HCT116 (cell line): ENCODE measurements at regions not wholly inside any gene's neighbourhood (a gene's known extent, or its start where the extent isn't known, plus 50 kb on each side); places are given as distances from the start of the nearest gene placed in this dataset.

Experiments used
- ATAC-seq: fragments of 200-7000 bp; cut with Tn5 transposase; 2 replicates; pipeline ENCODE4 v1.9.1; 2020; ENCODE audit warnings: mild to moderate bottlenecking, moderate library complexity
- BruUV-seq: library from RNA; stranded (reverse); fragments of 400-500 nt; replicated peaks from 2 replicates; lab custom pipeline; 2021; lab: Mats Ljungman, UMichigan
- CTCF ChIA-PET: fragments of 300-600 bp; sonication (Branson Sonifier 250); formaldehyde crosslinking; loops from one replicate; lab custom pipeline; 2021; ENCODE audit warnings: antibody characterized with exemption; lab: Charles Lee
- POLR2A ChIA-PET: fragments of 300-600, 350-600 bp; sonication (Branson Sonifier 250); formaldehyde crosslinking; loops from one replicate; lab custom pipeline; 2021; ENCODE audit warnings: antibody characterized with exemption; lab: Charles Lee
- RAD21 ChIA-PET, 2 experiments: fragments of 300-600 bp; sonication (Branson Sonifier 250); formaldehyde crosslinking; loops; one replicate each; lab custom pipeline; 2023; ENCODE audit warnings: low total read pairs in 2 of 2; ENCODE audit not compliant: uncharacterized antibody in 2 of 2, unreplicated experiment in 2 of 2, low non-redundant PET in 1 of 2; lab: Charles Lee
- DNase-seq: peaks from one replicate; pipeline ENCODE4 v3.0.0-alpha.2; 2010; ENCODE audit warnings: low read depth, low spot score
- H2AFZ ChIP-seq: fragments of 200-600 bp; shearing (Covaris generic), sonication (generic); 2 replicates; pipeline ENCODE4 v1.6.1; 2017; ENCODE audit warnings: low read depth, mixed run types, mixed read lengths, antibody characterized with exemption, low read length; ENCODE audit not compliant: poor library complexity, severe bottlenecking
- H3K27ac ChIP-seq: 2 replicates; pipeline ENCODE4 v1.5.1; 2012; ENCODE audit warnings: low read depth, low read length
- H3K27me3 ChIP-seq: fragments of 200-600 bp; sonication (generic); 2 replicates; pipeline ENCODE4 v1.6.1; 2016; ENCODE audit warnings: mixed run types, low read length, mixed read lengths; ENCODE audit not compliant: insufficient read depth
- H3K36me3 ChIP-seq, 2 experiments: fragments of 200-500 bp in 1 of 2; fragments of 200-600 bp in 1 of 2; sonication (Bioruptor generic) in 1 of 2; sonication (generic) in 1 of 2; 2 replicates each; pipeline versions ENCODE4 v1.5.1 to v1.6.1; 2014 to 2016; ENCODE audit warnings: low read length in 2 of 2, inconsistent platforms in 1 of 2, mixed read lengths in 1 of 2, mixed run types in 1 of 2; ENCODE audit not compliant: insufficient read depth in 2 of 2, control insufficient read depth in 1 of 2
- H3K4me1 ChIP-seq, 2 experiments: fragments of 200-600 bp in 1 of 2; sonication (generic) in 1 of 2; 2 replicates each; pipeline versions ENCODE4 v1.5.1 to v1.6.1; 2012 to 2017; ENCODE audit warnings: low read length in 2 of 2, inconsistent platforms in 1 of 2, mild to moderate bottlenecking in 1 of 2, mixed read lengths in 1 of 2, mixed run types in 1 of 2, moderate library complexity in 1 of 2; ENCODE audit not compliant: insufficient read depth in 2 of 2, control insufficient read depth in 1 of 2
- H3K4me2 ChIP-seq: fragments of 200-600 bp; sonication (generic); 2 replicates; pipeline ENCODE4 v1.6.1; 2017; ENCODE audit warnings: mixed run types, low read length, mixed read lengths
- H3K4me3 ChIP-seq, 2 experiments: fragments of 200-600 bp in 1 of 2; sonication (generic) in 1 of 2; replicated peaks in 1 of 2; 2 replicates each; pipeline ENCODE4 v1.5.1; 2011 to 2016; ENCODE audit warnings: low read length in 2 of 2, control low read depth in 1 of 2, low read depth in 1 of 2, mild to moderate bottlenecking in 1 of 2, mixed read lengths in 1 of 2, mixed run types in 1 of 2
- H3K79me2 ChIP-seq: fragments of 200-600 bp; sonication (generic); 2 replicates; pipeline ENCODE4 v1.6.1; 2017; ENCODE audit warnings: mild to moderate bottlenecking, mixed run types, low read length, moderate library complexity, mixed read lengths; ENCODE audit not compliant: insufficient read depth
- H3K9ac ChIP-seq: fragments of 200-600 bp; sonication (generic); 2 replicates; pipeline ENCODE4 v1.6.1; 2016; ENCODE audit warnings: low read length, mixed read lengths
- H3K9me2 ChIP-seq: fragments of 200-600 bp; sonication (generic), shearing (Covaris generic); 2 replicates; pipeline ENCODE4 v1.6.1; 2017; ENCODE audit warnings: mixed run types, mild to moderate bottlenecking, moderate library complexity; ENCODE audit not compliant: insufficient read depth
- H3K9me3 ChIP-seq, 2 experiments: fragments of 200-500 bp in 1 of 2; fragments of 200-600 bp in 1 of 2; sonication (Bioruptor generic) in 1 of 2; sonication (generic) in 1 of 2; 2 replicates each; pipeline ENCODE4 v1.6.1; 2014 to 2017; ENCODE audit warnings: low read length in 2 of 2, mixed read lengths in 2 of 2, inconsistent platforms in 1 of 2, low read depth in 1 of 2, mild to moderate bottlenecking in 1 of 2, mixed run types in 1 of 2, moderate library complexity in 1 of 2; ENCODE audit not compliant: control insufficient read depth in 1 of 2, insufficient read depth in 1 of 2
- H4K20me1 ChIP-seq: fragments of 200-600 bp; sonication (generic), shearing (Covaris generic); 2 replicates; pipeline ENCODE4 v1.6.1; 2017; ENCODE audit warnings: mixed run types, mild to moderate bottlenecking, moderate library complexity; ENCODE audit not compliant: insufficient read depth
- SRF ChIP-seq: IDR thresholded peaks from 2 replicates; pipeline ENCODE4 v1.6.1; 2012; ENCODE audit warnings: low read depth
- intact Hi-C: fragments of 100-400 bp; cut with micrococcal nuclease; formaldehyde crosslinking; loops from 2 replicates; pipeline ENCODE4 v1.10.0; 2022
- TF ChIP-seq, protein P1 (sequence below): IDR thresholded peaks from 2 replicates; pipeline ENCODE4 v1.6.1; 2012; ENCODE audit warnings: low read depth
- TF ChIP-seq, protein P2 (sequence below): IDR thresholded peaks from 2 replicates; pipeline ENCODE4 v1.6.1; 2011; ENCODE audit warnings: mild to moderate bottlenecking, low read length, moderate library complexity; ENCODE audit not compliant: insufficient replicate concordance; ENCODE audit errors: extremely low read depth

DNA sequence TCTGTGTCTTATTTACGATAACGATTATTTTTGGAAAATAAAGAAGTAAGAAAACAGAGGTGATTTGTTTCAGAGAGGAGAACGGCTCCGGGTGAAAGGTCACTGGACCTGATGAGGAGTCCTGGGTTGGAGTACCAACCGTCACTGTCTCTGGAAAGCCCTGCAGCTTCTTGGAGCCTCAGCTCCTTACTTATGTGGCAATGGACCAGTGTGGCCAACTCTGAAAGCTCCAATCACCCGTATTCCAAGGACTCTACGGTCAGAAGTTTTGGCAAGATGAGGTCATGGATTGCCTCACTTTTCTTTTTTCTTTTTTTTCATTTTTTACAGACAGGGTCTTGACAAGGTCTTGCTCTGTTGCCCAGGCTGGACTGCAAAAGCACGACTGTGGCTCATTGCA, 84.8 kb downstream of the KLF4 start:
- CTCF ChIA-PET, result no interaction called here
- H4K20me1 ChIP-seq, result no peaks in the 10 kb centered on the region
- TF ChIP-seq, protein P1, sequence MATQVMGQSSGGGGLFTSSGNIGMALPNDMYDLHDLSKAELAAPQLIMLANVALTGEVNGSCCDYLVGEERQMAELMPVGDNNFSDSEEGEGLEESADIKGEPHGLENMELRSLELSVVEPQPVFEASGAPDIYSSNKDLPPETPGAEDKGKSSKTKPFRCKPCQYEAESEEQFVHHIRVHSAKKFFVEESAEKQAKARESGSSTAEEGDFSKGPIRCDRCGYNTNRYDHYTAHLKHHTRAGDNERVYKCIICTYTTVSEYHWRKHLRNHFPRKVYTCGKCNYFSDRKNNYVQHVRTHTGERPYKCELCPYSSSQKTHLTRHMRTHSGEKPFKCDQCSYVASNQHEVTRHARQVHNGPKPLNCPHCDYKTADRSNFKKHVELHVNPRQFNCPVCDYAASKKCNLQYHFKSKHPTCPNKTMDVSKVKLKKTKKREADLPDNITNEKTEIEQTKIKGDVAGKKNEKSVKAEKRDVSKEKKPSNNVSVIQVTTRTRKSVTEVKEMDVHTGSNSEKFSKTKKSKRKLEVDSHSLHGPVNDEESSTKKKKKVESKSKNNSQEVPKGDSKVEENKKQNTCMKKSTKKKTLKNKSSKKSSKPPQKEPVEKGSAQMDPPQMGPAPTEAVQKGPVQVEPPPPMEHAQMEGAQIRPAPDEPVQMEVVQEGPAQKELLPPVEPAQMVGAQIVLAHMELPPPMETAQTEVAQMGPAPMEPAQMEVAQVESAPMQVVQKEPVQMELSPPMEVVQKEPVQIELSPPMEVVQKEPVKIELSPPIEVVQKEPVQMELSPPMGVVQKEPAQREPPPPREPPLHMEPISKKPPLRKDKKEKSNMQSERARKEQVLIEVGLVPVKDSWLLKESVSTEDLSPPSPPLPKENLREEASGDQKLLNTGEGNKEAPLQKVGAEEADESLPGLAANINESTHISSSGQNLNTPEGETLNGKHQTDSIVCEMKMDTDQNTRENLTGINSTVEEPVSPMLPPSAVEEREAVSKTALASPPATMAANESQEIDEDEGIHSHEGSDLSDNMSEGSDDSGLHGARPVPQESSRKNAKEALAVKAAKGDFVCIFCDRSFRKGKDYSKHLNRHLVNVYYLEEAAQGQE, result no peak
- no peak for TF ChIP-seq SRF
- TF ChIP-seq, protein P2, sequence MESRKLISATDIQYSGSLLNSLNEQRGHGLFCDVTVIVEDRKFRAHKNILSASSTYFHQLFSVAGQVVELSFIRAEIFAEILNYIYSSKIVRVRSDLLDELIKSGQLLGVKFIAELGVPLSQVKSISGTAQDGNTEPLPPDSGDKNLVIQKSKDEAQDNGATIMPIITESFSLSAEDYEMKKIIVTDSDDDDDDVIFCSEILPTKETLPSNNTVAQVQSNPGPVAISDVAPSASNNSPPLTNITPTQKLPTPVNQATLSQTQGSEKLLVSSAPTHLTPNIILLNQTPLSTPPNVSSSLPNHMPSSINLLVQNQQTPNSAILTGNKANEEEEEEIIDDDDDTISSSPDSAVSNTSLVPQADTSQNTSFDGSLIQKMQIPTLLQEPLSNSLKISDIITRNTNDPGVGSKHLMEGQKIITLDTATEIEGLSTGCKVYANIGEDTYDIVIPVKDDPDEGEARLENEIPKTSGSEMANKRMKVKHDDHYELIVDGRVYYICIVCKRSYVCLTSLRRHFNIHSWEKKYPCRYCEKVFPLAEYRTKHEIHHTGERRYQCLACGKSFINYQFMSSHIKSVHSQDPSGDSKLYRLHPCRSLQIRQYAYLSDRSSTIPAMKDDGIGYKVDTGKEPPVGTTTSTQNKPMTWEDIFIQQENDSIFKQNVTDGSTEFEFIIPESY, result no peak
- TF ChIP-seq, all 23 proteins: peak for 0
- Histone ChIP-seq H2AFZ (no peak overlapping the region), H3K79me2 (no peaks in the 10 kb centered on the region), H3K9me3 (no peaks in the 10 kb centered on the region), H3K9me2 (no peaks in the 10 kb centered on the region), H3K4me3 (no peak overlapping the region), H3K9ac (no peak overlapping the region), H3K27ac (no peak overlapping the region), H3K36me3 (no peaks in the 10 kb centered on the region), H3K4me2 (no peak overlapping the region), H3K4me1 (no peaks in the 10 kb centered on the region), H3K27me3 (no peaks in the 10 kb centered on the region)
- DNase-seq, result no peak
- ChIA-PET RAD21 (no interaction called here), POLR2A (no interaction called here)
- ATAC-seq, result no peak
- BruUV-seq, result no TSS peak
- intact Hi-C loops, result no loop called here
